CD8-positive, alpha-beta memory T cell (primary cell): ENCODE measurements at regions not wholly inside any gene's neighbourhood (a gene's known extent, or its start where the extent isn't known, plus 50 kb on each side); places are given as distances from the start of the nearest gene placed in this dataset.

Experiments used
- CTCF ChIA-PET: fragments of 350-600 bp; sonication (Branson Sonifier 250); formaldehyde crosslinking; loops from one replicate; lab custom pipeline; 2021; ENCODE audit warnings: antibody characterized with exemption; lab: Charles Lee
- POLR2A ChIA-PET: fragments of 350-600 bp; sonication (Branson Sonifier 250); formaldehyde crosslinking; loops from one replicate; lab custom pipeline; 2021; ENCODE audit warnings: antibody characterized with exemption; lab: Charles Lee
- DNase-seq, 5 donors: peaks; one replicate each; pipeline versions ENCODE4 v3.0.0 to v3.0.0-alpha.2; 2020 to 2022; ENCODE audit warnings: mixed read lengths in 1 of 5
- H3K27ac ChIP-seq: one replicate; pipeline ENCODE4 v1.7.0; 2013; ENCODE audit warnings: low read depth, mild to moderate bottlenecking, low read length, moderate library complexity
- H3K27me3 ChIP-seq: 2 replicates; pipeline ENCODE4 v1.7.0; 2013; ENCODE audit warnings: low read length, mild to moderate bottlenecking; ENCODE audit not compliant: insufficient read depth, poor library complexity, severe bottlenecking
- H3K36me3 ChIP-seq: 2 replicates; pipeline ENCODE4 v1.7.0; 2013; ENCODE audit warnings: mild to moderate bottlenecking, low read length, moderate library complexity; ENCODE audit not compliant: insufficient read depth
- H3K4me1 ChIP-seq: 2 replicates; pipeline ENCODE4 v1.7.0; 2013; ENCODE audit warnings: mild to moderate bottlenecking, low read length, moderate library complexity; ENCODE audit not compliant: insufficient read depth
- H3K4me3 ChIP-seq: 2 replicates; pipeline ENCODE4 v1.7.0; 2013; ENCODE audit warnings: mild to moderate bottlenecking, low read length
- H3K9me3 ChIP-seq: 2 replicates; pipeline ENCODE4 v1.7.0; 2013; ENCODE audit warnings: mild to moderate bottlenecking, low read length
- H3K27ac Mint-ChIP-seq, 8 donors: one replicate each; pipeline ENCODE4 v1.8.0; 2020 to 2021; ENCODE audit warnings: mixed read lengths in 8 of 8, mild to moderate bottlenecking in 6 of 8, inconsistent platforms in 3 of 8, moderate library complexity in 3 of 8
- H3K27me3 Mint-ChIP-seq, 2 donors: one replicate each; pipeline ENCODE4 v1.8.0; 2020 to 2021; ENCODE audit warnings: mixed read lengths in 2 of 2, mild to moderate bottlenecking in 1 of 2, moderate library complexity in 1 of 2
- H3K36me3 Mint-ChIP-seq, 3 donors: one replicate each; pipeline ENCODE4 v1.8.0; 2020 to 2021; ENCODE audit warnings: mixed read lengths in 3 of 3, inconsistent platforms in 1 of 3, mild to moderate bottlenecking in 1 of 3
- H3K4me1 Mint-ChIP-seq, 3 donors: one replicate each; pipeline ENCODE4 v1.8.0; 2020 to 2021; ENCODE audit warnings: mixed read lengths in 3 of 3, inconsistent platforms in 1 of 3, mild to moderate bottlenecking in 1 of 3
- H3K4me3 Mint-ChIP-seq, 7 donors: one replicate each; pipeline ENCODE4 v1.8.0; 2020 to 2021; ENCODE audit warnings: mixed read lengths in 7 of 7, mild to moderate bottlenecking in 6 of 7, moderate library complexity in 4 of 7, inconsistent platforms in 2 of 7
- H3K9me3 Mint-ChIP-seq, 5 donors: one replicate each; pipeline ENCODE4 v1.8.0; 2020 to 2022; ENCODE audit warnings: mixed read lengths in 5 of 5, mild to moderate bottlenecking in 3 of 5, moderate library complexity in 2 of 5, inconsistent platforms in 1 of 5

DNA sequence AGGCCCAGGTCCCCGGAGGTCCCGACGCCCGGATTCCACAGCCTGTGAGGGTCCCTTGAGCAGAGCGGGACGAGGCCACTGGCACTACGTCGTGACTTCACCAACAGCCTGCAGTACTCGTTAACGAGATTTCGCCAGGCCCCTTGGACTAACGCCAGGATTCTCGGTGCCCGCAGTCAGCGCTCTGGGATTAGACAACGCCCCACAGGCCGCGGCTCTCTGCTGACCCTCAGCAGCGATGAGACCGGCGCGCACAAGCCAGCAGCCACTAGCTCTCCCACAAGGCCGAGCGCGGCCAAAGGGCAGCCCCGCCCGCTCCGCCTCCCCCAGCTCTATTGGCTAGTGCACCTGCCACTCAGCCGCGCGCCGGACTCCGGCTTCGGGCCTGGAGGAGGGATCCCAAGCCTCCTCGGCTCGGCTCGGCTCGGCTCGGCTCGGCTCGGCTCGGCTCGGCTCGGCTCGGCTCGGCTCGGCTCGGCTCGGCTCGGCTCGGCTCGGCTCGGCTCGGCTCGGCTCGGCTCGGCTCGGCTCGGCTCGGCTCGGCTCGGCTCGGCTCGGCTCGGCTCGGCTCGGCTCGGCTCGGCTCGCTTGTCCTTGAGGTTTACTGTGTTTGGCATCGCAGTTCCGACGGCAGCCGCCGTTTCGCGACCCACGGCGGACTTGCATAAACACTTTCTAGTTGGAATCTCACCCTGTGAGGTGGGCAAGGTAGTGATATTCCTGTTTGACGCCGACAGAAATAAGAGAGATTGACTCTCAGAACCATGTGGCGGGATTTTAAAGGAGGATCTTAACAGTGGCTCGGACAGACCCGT lies 231.7 kb upstream of the SERP2 start:
- H3K27me3 Mint-ChIP-seq = peaks cover 5 to 7% of the 10 kb centered on the region in 2 donors
- peaks cover 13 to 18% (median 17%) of the 10 kb centered on the region in 3 donors for H3K4me1 Mint-ChIP-seq
- POLR2A ChIA-PET = interaction anchor here (0.6 to 0.7 kb wide), 2 partner anchors 23 to 59 kb away, joined by 3 to 6 read pairs; no protein-coding TSS in a partner anchor
- peak; percentile 89 to 95 (median 91) for DNase-seq
- H3K4me3 Mint-ChIP-seq = peak overlapping the region; percentile 90 to 97 (median 92)
- H3K9me3 ChIP-seq = no peaks in the 10 kb centered on the region
- no peaks in the 10 kb centered on the region for H3K9me3 Mint-ChIP-seq
- H3K27ac ChIP-seq = peak overlapping the region; percentile 81
- CTCF ChIA-PET = interaction anchor here (1.3 to 2.0 kb wide), 2 partner anchors 10 to 296 kb away, joined by 3 to 6 read pairs; no protein-coding TSS in a partner anchor
- peak overlapping the region; percentile 86 to 97 (median 94) for H3K27ac Mint-ChIP-seq
- H3K36me3 ChIP-seq = no peaks in the 10 kb centered on the region
- peaks cover 13% of the 10 kb centered on the region for H3K4me1 ChIP-seq
- no peaks in the 10 kb centered on the region for H3K27me3 ChIP-seq
- H3K36me3 Mint-ChIP-seq = peaks cover 0 to 2% (median 0%) of the 10 kb centered on the region in 3 donors
- H3K4me3 ChIP-seq = peak overlapping the region; percentile 69

DNA sequence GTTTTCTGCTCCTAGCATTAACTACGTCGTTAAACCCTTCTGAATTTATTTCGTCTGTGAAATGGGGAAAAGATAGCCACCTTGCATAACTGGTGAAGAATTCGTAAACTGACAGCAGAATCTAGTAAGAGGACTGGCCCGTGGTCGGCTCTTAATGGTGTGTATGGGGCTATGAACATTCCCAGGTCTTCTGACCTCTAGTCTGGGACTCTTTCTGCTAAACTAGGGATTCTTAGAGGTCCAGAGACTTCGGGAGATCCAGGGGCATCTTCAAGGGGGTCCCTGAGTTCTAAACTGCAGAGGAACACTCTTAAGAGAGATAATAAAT lies 231.1 kb upstream of the SERP2 start:
- no peaks in the 10 kb centered on the region for H3K9me3 ChIP-seq
- H3K27ac ChIP-seq = peak overlapping the region; percentile 26
- peaks cover 13 to 18% (median 17%) of the 10 kb centered on the region in 3 donors for H3K4me1 Mint-ChIP-seq
- no peaks in the 10 kb centered on the region for H3K9me3 Mint-ChIP-seq
- ChIA-PET POLR2A (interaction anchor here (1.0 kb wide), 1 partner anchor 131 kb away, joined by 4 read pairs; no protein-coding TSS in a partner anchor), CTCF (no interaction called here)
- H3K27ac Mint-ChIP-seq = peak overlapping the region; percentile 86 to 97 (median 94)
- peaks cover 2 to 5% of the 10 kb centered on the region in 2 donors for H3K27me3 Mint-ChIP-seq
- H3K36me3 Mint-ChIP-seq = peaks cover 0 to 2% (median 0%) of the 10 kb centered on the region in 3 donors
- H3K4me3 Mint-ChIP-seq = peak overlapping the region; percentile 90 to 97 (median 92)
- H3K27me3 ChIP-seq = no peaks in the 10 kb centered on the region
- peak overlapping the region; percentile 57 for H3K4me3 ChIP-seq
- H3K36me3 ChIP-seq = no peaks in the 10 kb centered on the region
- peaks cover 13% of the 10 kb centered on the region for H3K4me1 ChIP-seq
- DNase-seq = no peak

DNA sequence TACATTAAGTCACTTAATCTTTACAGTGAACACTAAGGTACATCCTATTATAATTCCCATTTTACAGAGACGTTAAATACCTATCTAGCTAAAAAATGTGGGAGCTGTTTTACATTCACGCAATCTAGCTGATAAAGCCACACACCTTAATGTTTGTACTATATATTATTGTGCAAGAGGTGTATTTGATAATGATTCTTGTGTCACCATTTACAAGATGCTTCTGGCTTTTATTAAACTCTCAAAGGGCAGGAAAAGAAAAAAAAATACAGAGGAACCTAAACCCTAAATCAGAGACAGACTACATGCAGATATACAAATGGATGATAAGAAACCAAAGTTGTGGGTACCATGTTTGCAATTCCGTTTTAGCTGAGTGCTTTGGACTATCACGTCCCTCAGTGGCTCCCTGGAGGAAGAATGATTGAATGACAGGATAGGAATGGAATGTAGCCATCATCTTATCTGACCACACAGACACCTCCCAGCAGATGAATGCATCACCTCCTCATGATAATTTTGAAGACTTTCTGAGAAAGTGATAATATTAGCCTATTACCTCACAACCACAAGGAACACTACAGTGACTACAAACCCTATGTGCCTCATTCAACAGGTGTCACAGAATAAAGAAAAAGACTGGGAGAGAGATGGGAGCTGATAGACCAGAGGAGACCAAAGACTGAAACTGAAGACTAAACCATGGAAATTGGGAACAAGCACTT lies 230.5 kb upstream of the SERP2 start:
- no peak for DNase-seq
- Histone ChIP-seq H3K27ac (no peak overlapping the region), H3K36me3 (no peaks in the 10 kb centered on the region), H3K27me3 (no peaks in the 10 kb centered on the region), H3K9me3 (no peaks in the 10 kb centered on the region), H3K4me1 (peaks cover 13% of the 10 kb centered on the region), H3K4me3 (no peak overlapping the region)
- H3K9me3 Mint-ChIP-seq = no peaks in the 10 kb centered on the region
- POLR2A ChIA-PET = interaction anchor here (1.0 kb wide), 1 partner anchor 131 kb away, joined by 4 read pairs; no protein-coding TSS in a partner anchor
- peak overlapping the region in 1 of 8 donors; percentile 86 for H3K27ac Mint-ChIP-seq
- peaks cover 0 to 2% (median 0%) of the 10 kb centered on the region in 3 donors for H3K36me3 Mint-ChIP-seq
- peak overlapping the region; percentile 90 to 97 (median 92) for H3K4me3 Mint-ChIP-seq
- CTCF ChIA-PET = no interaction called here
- H3K27me3 Mint-ChIP-seq = peaks cover 0 to 5% of the 10 kb centered on the region in 2 donors
- H3K4me1 Mint-ChIP-seq = peaks cover 13 to 18% (median 17%) of the 10 kb centered on the region in 3 donors

DNA sequence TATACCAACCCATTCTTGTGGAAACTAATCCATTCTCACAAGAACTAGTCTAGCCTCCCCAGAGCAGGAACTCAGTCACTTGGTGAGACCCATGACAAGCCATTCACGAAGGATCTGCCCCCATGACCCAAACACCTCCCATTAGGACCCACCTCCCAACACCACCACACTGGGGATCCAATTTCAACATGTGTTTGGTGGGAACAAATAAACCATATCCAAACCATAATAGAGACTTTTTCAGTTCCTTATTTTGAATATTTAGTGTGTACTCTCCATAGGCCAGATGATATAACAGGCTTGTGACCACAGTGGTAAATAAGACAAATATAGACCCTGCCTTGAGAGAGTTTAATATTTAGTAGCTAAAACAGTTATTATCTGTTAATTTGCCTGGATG lies 227.5 kb upstream of the SERP2 start:
- peaks cover 0 to 2% of the 10 kb centered on the region in 2 donors for H3K27me3 Mint-ChIP-seq
- no peak overlapping the region for H3K4me3 Mint-ChIP-seq
- Histone ChIP-seq H3K27me3 (no peaks in the 10 kb centered on the region), H3K4me3 (no peak overlapping the region), H3K27ac (no peak overlapping the region), H3K9me3 (no peaks in the 10 kb centered on the region), H3K4me1 (peaks cover 11% of the 10 kb centered on the region), H3K36me3 (no peaks in the 10 kb centered on the region)
- ChIA-PET POLR2A (no interaction called here), CTCF (no interaction called here)
- no peak for DNase-seq
- H3K36me3 Mint-ChIP-seq = peaks cover 0 to 2% (median 0%) of the 10 kb centered on the region in 3 donors
- peaks cover 11 to 14% (median 13%) of the 10 kb centered on the region in 3 donors for H3K4me1 Mint-ChIP-seq
- H3K9me3 Mint-ChIP-seq = no peaks in the 10 kb centered on the region
- H3K27ac Mint-ChIP-seq = no peak overlapping the region

GRCh38 chr13:44147233-44147632 lies 226.4 kb upstream of the SERP2 start:
- Mint-ChIP-seq H3K27me3 (peaks cover 0 to 2% of the 10 kb centered on the region in 2 donors), H3K4me3 (peak overlapping the region in 1 of 7 donors; percentile 12), H3K4me1 (peaks cover 5 to 7% (median 6%) of the 10 kb centered on the region in 3 donors), H3K36me3 (peaks cover 0 to under 1% (median 0%) of the 10 kb centered on the region in 3 donors), H3K27ac (no peak overlapping the region), H3K9me3 (no peaks in the 10 kb centered on the region)
- no peaks in the 10 kb centered on the region for H3K36me3 ChIP-seq
- peaks cover 5% of the 10 kb centered on the region for H3K4me1 ChIP-seq
- no peaks in the 10 kb centered on the region for H3K27me3 ChIP-seq
- H3K4me3 ChIP-seq = no peak overlapping the region
- POLR2A ChIA-PET = no interaction called here
- H3K27ac ChIP-seq = no peak overlapping the region
- H3K9me3 ChIP-seq = no peaks in the 10 kb centered on the region
- CTCF ChIA-PET = no interaction called here
- DNase-seq = no peak

GRCh38 chr13:44147648-44148047 lies 226.0 kb upstream of the SERP2 start:
- CTCF ChIA-PET = no interaction called here
- Histone ChIP-seq H3K36me3 (no peaks in the 10 kb centered on the region), H3K4me3 (no peak overlapping the region), H3K27me3 (no peaks in the 10 kb centered on the region), H3K4me1 (peaks cover under 1% of the 10 kb centered on the region), H3K9me3 (no peaks in the 10 kb centered on the region), H3K27ac (no peak overlapping the region)
- POLR2A ChIA-PET = no interaction called here
- peaks cover under 1 to 3% (median 2%) of the 10 kb centered on the region in 3 donors for H3K4me1 Mint-ChIP-seq
- H3K27ac Mint-ChIP-seq = no peak overlapping the region
- peaks cover 0 to 2% of the 10 kb centered on the region in 2 donors for H3K27me3 Mint-ChIP-seq
- no peak for DNase-seq
- no peaks in the 10 kb centered on the region for H3K36me3 Mint-ChIP-seq
- no peaks in the 10 kb centered on the region for H3K9me3 Mint-ChIP-seq
- H3K4me3 Mint-ChIP-seq = no peak overlapping the region

- Mint-ChIP-seq H3K36me3 (no peaks in the 10 kb centered on the region), H3K9me3 (no peaks in the 10 kb centered on the region), H3K27me3 (peaks cover 0 to 2% of the 10 kb centered on the region in 2 donors), H3K4me3 (no peak overlapping the region), H3K27ac (no peak overlapping the region), H3K4me1 (no peaks in the 10 kb centered on the region)
- ChIA-PET POLR2A (no interaction called here), CTCF (no interaction called here)
- Histone ChIP-seq H3K27ac (no peak overlapping the region), H3K4me3 (no peak overlapping the region), H3K36me3 (no peaks in the 10 kb centered on the region), H3K9me3 (no peaks in the 10 kb centered on the region), H3K4me1 (no peaks in the 10 kb centered on the region), H3K27me3 (no peaks in the 10 kb centered on the region)
- DNase-seq = no peak
Observed at GRCh38 chr13:44148159-44148914, 225.3 kb upstream of the SERP2 start.
